NCI-H82 (cell line): ENCODE measurements at regions not wholly inside any gene's neighbourhood (a gene's known extent, or its start where the extent isn't known, plus 50 kb on each side); places are given as distances from the start of the nearest gene placed in this dataset.

ENCODE experiments used
- DNase-seq: peaks from one replicate; lab custom pipeline; 2025; lab: John Stamatoyannopoulos, UW

DNA sequence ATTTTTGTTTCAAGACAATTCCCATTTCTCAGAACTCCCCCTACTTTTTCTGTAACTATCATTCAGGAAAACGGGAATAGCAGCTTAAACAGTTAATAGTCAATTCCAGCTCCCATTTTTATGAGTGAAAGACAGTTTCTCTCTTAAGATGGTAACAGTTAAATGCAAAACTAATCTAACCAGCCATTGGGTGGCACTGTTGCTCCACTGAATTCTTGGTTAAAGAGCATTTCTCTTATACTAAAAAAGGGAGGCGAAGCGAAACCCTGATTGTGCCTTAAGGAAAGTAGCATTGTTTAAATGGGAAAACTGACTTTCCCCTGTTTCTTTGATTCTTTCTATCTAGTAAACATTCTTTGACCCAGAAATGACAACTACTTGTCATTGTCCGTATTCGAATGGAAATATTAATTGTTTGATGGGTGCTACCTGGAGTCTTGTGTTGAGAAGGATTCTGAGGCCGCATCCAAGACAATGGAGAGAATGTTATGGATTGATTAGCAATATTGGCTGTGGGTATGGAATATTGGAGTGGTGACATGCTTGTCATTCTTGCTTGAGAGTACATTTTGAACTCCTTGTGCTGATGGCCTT, 507.8 kb downstream of the MAT2B start:
- peak; percentile 83 for DNase-seq

DNA sequence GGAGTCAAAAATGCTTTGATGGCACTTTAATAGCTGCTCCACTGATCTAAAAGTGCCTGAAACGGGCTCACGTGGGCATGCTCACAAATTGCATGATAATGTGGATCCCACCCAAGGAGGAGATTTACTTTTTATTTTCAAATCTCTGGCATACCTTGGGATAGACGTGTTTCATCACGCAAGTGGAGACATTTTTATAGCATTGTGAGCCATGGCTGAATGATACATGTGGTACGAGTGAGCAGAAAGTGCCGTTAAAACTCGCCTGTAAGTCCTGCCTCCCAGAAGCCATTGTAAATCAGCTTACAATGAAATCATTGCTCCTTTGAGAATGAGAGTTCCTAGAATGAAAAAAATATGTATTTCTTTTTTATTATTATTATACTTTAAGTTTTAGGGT, 514.7 kb downstream of the MAT2B start:
- DNase-seq: no peak

DNA sequence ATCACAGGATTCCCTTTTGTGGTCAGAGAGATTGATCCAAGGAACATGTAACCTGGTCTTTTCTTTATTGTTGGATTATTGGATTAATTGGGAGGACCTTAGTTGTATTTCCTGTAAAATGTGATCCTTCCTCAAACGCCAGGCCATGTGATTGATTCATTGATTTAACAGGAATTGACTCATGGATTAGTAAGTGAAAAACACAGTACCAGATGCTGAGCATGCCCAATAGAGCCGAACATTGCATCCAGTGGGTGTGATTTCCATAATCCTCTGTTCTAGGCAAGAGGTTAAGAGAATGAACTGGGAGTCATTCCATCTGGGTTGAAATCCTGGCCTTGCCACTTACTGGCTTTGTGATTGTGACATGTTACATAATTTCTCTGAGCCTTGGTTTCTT, 522.3 kb downstream of the MAT2B start:
- peak; percentile 55 for DNase-seq

DNA sequence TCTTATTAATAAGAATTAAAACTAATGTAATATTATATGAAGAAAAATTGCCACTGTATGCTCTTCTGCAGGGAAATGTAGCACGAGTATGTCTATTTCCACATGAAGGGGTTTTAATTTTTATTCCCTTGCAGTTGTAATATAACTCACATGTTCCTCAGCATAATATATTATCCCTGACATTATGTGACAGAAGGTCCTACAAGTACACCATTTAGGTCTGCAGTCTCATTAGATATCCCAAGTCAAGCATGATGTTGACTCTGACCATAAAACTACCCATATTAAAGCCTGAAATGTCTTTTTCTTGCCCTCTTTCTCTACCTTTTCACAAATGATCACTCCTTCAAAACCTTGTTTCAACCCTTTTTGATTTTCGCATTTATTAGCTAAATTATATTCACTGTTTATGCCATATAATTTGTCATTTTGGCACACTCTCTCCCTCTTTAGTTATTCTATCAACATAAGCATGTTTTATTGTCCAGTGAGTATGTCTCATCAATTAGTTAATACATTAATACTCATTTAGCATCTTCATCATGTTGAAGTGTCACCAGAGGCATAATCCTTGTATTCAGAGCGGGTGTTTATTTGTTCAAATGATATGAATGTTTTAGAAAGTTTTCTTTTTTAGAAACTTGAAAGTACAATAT, 532.8 kb downstream of the MAT2B start:
- DNase-seq: no peak

DNA sequence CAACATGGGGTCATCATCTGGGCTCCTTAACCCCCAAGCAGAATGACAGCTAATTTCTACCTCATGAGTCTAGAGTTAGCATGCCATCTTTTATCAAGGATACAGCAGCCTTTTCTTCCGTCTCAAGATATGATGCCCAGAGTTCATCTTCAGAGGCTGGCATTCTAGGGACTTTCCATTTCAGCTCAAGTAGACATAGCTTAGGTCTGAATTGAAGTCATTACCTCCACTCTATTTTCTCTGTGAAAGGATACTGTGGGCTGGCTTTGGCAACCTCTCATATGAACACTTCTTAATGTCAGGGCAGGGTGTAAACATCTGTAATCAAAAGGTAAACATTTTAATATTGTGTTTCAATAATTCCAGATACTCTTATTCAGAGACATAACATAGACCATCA, 535.7 kb downstream of the MAT2B start:
- DNase-seq: no peak

DNA sequence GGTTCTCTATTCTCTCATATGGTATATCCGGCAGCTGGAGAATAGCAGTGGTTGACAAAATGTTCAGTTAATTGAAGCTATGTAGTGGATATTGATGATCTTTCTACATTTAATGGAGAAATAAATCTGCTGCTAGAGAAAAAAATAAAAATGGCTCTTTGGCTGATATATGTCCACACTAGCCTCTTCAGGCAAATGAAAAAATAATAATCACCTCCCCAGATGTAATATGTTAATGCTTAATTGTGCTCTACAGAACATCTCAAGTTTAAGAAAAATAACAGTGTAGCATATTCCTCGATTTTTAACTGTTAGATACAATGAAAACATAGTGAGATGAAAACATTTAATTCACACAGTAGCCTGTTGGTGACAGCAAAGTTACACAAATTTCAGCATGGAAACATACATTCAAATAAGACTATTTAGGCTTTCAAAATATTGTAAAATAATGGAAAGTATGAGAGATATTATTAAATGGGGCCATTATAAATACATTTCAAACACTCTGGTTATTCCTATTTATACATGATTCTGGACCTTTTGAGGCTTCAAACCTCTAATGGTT, 543.0 kb downstream of the MAT2B start:
- no peak for DNase-seq

DNA sequence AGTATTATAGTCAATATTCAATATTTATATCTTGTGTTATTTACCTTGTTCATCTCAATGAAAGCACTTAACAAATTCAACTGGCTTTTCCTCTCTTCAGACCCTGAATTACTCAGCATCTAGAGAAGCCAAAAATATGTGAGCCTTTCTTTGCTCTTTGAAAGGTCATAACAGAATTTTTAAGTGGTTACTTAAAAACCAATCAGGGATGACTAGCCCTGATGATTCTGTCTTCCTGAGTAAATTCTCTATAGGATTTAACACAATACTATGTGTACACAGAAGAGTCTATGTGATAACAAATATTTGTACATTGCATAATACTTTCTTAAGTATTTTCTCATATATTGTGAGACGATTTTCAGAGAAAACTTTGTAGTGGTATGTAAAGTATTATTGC, 546.3 kb downstream of the MAT2B start:
- DNase-seq: no peak

GRCh38 chr5:164052536-164053093, 547.2 kb downstream of the MAT2B start:
- no peak for DNase-seq

DNA sequence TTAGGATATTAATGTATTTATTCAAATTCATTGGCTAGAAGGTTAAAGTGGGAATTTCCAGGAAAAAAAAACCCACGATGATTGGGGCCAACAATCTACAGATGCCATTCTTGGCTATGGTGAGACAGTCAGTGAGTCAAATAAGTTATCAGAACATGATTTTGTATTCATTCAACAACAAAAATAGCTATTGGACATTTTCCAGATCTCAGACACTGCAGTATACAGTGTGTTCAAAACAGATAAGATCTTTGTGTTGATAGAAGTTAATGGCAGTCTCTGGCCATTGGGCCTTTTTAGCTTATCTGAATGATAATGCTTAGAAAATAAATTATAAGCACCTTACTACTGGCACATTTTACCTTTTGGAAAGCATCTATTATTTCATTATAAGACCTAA, 547.7 kb downstream of the MAT2B start:
- no peak for DNase-seq

DNA sequence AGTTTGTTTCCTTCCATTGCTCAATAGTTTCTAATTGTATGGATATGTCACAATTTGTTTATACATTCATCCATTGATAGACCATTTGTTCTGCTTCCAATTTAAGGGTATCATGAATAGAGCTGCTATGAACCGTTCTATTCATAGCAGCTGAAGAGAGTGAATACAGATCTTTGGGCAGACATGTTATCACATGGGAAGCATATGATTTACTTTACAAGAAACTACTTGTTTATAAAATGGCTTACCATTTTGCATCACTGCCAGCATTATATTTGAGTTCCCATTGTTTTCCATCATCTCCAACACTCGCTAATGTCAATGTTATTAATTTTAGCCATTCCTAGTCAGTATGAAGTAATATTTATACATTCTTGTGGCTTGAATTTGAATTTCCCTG, 549.0 kb downstream of the MAT2B start:
- DNase-seq: no peak

GRCh38 chr5:164057121-164057520, 551.7 kb downstream of the MAT2B start:
- DNase-seq: no peak

DNA sequence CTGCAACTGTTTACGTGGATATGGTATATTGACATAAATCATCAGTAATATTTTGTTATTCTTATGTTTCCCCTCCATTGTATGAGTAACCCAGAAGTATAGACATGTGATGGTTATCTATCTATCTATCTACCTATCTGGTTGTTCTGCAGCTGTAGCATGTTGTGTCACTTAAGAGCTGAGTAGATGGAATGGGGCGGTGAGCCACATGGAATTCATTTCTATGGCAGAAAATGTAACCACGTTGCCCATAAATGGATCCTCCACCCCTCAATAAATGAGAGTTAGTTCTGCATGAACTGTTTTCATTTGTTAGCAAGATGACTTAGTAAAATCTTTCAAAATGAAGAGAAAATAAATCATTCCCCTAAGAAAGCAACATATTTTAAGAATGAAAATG, 553.2 kb downstream of the MAT2B start:
- DNase-seq: no peak

GRCh38 chr5:164059471-164059870, 554.1 kb downstream of the MAT2B start:
- DNase-seq: no peak

DNA sequence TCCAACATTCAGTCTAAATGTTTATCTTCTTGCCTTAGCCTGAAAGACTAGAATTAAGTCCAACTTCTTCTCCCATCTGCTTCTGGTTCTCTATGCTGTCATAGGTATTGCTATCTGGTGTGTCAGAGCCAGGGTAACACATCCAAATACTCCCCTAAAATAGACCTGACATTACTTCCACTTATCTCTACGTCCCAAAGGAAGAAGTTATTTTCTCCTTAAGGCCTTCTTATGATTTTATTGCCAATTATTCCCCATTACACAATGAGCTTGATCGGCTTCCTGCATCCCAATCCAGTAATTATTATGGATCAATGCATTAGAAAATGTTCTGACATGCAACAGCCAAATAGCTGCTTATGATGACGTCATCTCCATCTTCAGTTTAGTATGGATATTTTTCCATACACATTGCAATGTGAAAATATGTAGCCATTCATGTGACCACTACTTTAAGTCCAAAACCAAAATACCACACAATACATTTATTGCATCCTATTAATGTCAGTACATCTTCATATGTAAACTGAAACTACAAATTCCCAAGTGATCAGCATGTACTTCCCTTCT, 555.5 kb downstream of the MAT2B start:
- DNase-seq: no peak

DNA sequence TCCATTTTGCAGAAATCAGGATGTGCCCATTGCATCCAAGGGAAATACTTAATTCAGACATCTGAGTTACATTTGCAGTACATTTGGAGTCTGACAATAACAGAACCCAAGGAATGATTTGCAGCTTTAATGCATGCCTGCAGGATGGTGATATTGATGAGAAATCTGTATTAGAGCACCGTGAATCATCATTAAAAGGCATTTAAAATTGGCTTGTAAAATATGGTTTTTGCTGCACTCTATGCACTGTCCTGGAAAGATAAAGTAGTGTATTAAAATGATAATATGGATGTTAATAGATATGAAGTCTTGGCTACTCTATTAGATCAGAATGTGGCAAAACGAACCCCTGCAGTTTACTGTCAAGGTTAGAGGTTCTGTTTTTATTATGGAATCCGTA, 556.9 kb downstream of the MAT2B start:
- DNase-seq: no peak

DNA sequence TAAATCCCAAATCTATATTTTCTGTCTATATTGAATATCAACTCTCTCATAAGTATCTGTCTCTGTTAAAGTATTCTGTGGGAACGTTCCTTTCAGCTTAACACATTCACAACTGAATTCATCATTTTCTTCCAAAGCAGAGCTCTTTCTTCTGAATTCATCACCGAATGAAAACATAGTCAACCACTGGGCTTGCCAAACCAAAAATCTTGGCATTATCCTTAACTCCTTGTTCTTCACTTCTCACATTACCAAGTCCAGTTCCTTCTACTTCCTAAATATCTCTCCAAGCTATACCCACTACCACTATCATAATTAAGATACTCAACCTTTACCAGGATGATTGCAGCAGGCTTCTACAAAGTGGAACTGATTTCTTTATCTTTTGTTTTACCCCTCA, 559.8 kb downstream of the MAT2B start:
- DNase-seq: no peak

DNA sequence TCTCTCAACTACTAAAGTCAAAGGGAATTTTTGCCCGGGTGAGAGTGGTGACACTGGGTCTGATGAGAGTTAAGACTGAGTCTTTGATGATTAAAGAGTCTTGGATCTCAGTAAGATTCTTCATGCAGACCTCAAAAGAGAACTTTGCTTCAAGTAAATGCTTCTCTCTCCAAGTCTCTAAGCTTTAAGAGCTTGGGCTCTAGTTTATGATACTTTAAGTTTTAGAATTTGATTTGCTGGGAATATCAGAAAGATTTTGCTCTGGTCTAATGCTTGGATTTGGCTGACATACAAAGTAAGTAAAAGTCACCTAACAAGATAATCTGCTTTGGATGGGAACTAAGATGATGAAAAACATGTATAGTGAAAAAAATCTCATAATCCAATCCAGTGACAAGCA, 566.3 kb downstream of the MAT2B start:
- DNase-seq: peak; percentile 6

GRCh38 chr5:164073081-164073480, 567.7 kb downstream of the MAT2B start:
- DNase-seq: no peak

GRCh38 chr5:164076556-164076955, 571.1 kb downstream of the MAT2B start:
- no peak for DNase-seq

- DNase-seq: no peak
Measured at GRCh38 chr5:164090358-164090757, 584.9 kb downstream of the MAT2B start.

DNA sequence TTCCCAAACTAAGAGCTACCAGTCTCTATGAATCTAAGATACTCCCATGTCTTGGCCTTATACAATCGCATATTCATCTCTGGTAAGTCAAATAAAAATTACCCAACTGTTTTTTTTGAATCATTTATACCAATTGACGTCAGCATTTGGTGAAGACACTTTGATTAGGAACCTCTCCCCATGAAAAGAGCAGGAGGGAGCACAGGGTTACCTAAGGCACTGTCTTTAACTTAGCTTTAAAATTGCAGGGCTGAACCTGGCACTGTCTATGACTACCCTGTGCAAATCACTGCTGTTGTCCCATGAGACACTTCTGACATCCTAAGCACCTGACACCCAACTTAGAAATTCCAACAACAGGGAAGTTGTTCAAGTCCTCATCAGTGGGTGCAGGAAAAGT, 586.4 kb downstream of the MAT2B start:
- no peak for DNase-seq

DNA sequence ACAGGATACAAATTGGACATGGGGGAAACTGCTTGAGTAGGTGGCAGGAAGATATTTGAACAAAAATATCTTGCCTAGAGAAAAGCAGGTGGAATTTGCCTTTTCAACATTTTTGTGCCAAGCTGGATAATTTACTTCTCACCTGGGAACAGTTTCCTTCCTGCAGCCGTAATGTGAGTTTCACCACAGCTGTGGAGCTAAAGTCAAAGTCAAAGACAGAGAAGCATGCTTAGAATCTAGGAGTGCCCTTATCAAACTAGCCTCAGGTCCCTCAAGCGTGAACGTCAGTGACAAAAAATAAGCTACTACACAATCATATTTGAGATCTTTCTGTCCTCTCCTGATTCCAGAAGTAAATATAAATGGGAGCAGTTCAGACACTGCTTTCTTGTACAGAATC, 588.9 kb downstream of the MAT2B start:
- no peak for DNase-seq

- DNase-seq: no peak
Measured at GRCh38 chr5:164097749-164098148, 592.3 kb downstream of the MAT2B start.
